HG03025 (cell line): ENCODE measurements at regions not wholly inside any gene's neighbourhood (a gene's known extent, or its start where the extent isn't known, plus 50 kb on each side); places are given as distances from the start of the nearest gene placed in this dataset.

Experiments used
- ATAC-seq: cut with Tn5 transposase; IDR thresholded peaks from one replicate; pipeline ENCODE4 v1.9.1; 2021; ENCODE audit warnings: mild to moderate bottlenecking, moderate library complexity; ENCODE audit not compliant: unreplicated experiment, low FRiP score

GRCh38 chr18:61047794-61048193 lies 285.4 kb upstream of the CDH20 start:
- ATAC-seq, result no peak

- ATAC-seq, result no peak
Observed at GRCh38 chr18:61057443-61057842, 275.8 kb upstream of the CDH20 start.

DNA sequence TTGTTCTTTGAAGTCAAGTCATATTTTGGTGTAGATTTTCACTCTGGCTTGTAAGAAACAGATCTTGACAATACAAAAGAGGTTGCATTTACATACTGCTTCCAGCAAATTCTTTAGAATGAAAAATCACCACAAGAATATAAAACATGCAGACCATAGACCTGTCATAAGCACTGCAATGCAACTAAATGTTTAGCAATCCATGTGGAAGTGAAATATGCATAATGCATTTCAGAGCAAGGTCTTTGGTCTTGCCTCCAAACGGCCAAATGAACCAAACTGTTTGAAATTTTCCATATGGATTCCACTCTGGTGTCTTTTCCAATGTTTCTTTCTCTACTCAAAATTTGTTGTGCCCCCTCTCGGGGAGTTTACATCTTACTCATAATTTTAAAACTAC lies 271.0 kb upstream of the CDH20 start:
- no peak for ATAC-seq

- no peak for ATAC-seq
Observed at GRCh38 chr18:61064911-61065310, 268.3 kb upstream of the CDH20 start.

GRCh38 chr18:61076986-61077385 lies 256.2 kb upstream of the CDH20 start:
- no peak for ATAC-seq

GRCh38 chr18:61079714-61080113 lies 253.5 kb upstream of the CDH20 start:
- no peak for ATAC-seq

- ATAC-seq, result no peak
Observed at GRCh38 chr18:61080954-61081528, 252.2 kb upstream of the CDH20 start.

- no peak for ATAC-seq
Observed at GRCh38 chr18:61082976-61083630, 250.1 kb upstream of the CDH20 start.

- ATAC-seq, result no peak
Observed at GRCh38 chr18:61085036-61085435, 248.2 kb upstream of the CDH20 start.

GRCh38 chr18:61085761-61086160 lies 247.5 kb upstream of the CDH20 start:
- ATAC-seq, result no peak

DNA sequence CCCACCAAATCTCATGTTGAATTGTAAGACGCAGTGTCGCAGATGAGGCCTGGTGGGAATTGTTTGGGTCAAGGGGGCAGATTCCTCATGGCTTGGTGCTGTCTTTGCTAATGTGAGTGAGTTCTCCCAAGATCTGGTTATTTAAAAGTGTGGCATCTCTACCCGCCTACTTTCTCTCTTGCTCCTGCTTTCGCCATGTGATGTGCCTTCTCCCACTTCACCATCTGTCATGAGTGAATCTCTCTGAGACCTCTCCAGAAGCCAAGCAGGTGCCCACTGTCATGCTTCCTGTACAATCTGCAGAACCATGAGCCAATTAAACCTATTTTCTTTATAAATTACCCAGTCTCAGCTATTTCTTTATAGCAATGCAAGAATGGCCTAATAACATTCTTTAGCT lies 246.6 kb upstream of the CDH20 start:
- no peak for ATAC-seq

DNA sequence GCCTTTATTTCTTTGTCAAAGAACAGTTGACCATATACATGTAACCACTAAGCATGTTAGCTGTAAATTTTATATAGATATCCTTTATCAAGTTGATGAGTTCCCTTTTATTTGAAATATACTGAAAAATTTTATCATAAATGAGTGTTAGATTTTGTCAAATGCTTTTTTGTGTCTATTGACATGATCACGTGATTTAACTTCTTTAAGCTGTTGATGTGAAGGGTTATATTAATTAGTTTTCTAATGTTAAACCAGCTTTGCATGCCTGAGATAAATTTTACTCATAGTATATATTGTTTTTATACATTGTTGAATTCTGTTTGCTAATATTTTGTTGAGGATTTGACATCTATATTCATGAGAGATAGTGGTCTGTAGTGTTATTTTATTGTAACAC lies 241.9 kb upstream of the CDH20 start:
- no peak for ATAC-seq

DNA sequence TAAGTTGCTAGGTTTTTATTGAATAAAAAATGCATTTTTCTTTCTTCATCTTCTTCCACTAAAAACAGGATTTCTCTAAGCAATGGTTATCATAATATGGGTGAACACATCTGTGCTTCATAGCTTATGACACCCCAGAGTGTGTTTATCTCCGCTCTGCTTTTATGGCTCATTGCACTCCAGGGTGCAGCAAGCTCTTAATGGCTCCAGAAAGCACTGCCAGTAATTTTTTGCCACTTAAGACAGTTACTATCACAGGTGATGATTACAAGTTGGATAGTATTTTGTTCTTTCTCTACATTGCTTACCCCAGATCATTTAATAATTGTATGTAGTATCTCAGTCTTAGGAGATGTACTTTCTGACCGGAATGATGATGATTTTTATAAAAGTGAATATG lies 239.3 kb upstream of the CDH20 start:
- ATAC-seq, result no peak

GRCh38 chr18:61096226-61096625 lies 237.0 kb upstream of the CDH20 start:
- ATAC-seq, result no peak

- ATAC-seq, result no peak
Observed at GRCh38 chr18:61107113-61107512, 226.1 kb upstream of the CDH20 start.

- no peak for ATAC-seq
Observed at GRCh38 chr18:61108706-61109105, 224.5 kb upstream of the CDH20 start.

- ATAC-seq, result no peak
Observed at GRCh38 chr18:61123309-61123708, 209.9 kb upstream of the CDH20 start.

DNA sequence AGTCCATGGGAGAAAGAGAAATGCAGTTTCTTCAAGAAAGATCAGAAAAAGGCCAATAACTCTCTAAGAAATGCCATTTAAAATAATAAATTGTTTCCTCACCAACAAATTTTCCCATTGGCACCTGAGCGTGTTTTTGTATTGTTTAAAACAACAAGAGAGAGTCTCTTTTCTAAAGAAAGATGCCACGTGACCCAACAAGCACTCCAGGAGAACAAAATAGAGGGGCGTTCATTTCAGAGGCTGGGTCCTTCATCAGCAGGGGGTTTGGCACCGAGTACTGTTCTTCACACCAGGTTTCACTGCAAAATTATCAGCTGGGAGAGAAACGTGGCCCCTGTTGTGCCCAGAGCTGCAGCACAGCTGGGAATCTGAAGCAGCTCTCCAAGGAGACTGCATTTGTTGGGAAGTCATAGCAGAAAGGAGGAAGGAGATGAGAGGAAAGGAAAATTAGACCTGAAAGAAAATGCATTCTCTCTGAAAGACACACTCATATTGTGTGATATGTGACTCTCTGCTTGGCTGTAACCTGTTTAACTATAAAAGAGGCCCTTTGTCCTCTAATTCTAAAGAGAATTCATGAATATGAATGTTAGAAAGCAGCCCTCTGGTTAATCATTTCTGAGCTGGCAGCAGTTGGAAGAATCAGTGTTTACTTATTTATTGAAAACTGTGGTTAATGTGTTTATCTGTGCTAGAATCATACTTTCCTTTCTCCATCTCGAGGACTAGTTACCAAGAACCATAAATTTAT lies 205.3 kb upstream of the CDH20 start:
- ATAC-seq, result no peak

DNA sequence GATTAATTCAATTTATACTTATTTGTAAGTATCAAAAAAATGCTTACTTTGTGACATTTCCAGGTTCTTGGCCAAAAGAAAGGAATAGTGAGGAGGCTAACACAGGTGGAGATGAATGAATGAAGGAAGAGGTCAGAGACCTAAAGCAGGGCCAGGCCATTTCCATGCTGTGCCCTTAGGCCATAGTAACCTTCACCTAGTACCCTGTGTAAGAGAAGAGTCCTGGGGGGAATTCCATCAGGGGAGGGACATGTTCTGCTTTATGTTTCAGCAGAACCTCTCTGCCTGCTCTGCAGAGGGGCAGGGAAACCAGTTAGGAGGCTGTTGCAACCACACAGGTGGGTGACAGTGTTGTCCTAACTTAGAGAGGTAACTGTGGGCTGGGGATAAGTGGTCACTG lies 204.2 kb upstream of the CDH20 start:
- ATAC-seq, result no peak

- ATAC-seq, result no peak
Observed at GRCh38 chr18:61132031-61132430, 201.2 kb upstream of the CDH20 start.

GRCh38 chr18:61133783-61134182 lies 199.4 kb upstream of the CDH20 start:
- no peak for ATAC-seq

- ATAC-seq, result no peak
Observed at GRCh38 chr18:61136711-61137251, 196.4 kb upstream of the CDH20 start.
